ENCODE measurements at regions not wholly inside any gene's neighbourhood (a gene's known extent, or its start where the extent isn't known, plus 50 kb on each side); places are given as distances from the start of the nearest gene placed in this dataset.

- no peak overlapping the region for H3K4me3 ChIP-seq
- no peak for DNase-seq
- no peak for TF ChIP-seq POLR2A (IDR thresholded peaks at IDR 0.05)
- no peak for TF ChIP-seq CTCF (IDR thresholded peaks at IDR 0.05)
- H3K27me3 ChIP-seq = no peaks in the 10 kb centered on the region
- no peaks in the 10 kb centered on the region for H3K4me1 ChIP-seq (replicated peaks in 1 of 2)
- H3K36me3 ChIP-seq (replicated peaks in 1 of 2) = no peaks in the 10 kb centered on the region
- no peak overlapping the region for H3K27ac ChIP-seq
- intact Hi-C loops (cut with DNase I) = no loop called here
- no peaks in the 10 kb centered on the region for H3K9me3 ChIP-seq (replicated peaks in 1 of 3)
- WGBS, 4 donors = 70 to 81% (median 77%) methylated on average over 3 of the region's 3 CpGs
Measured at GRCh38 chr5:165665735-165666400, 2160.4 kb downstream of the MAT2B start.

- Histone ChIP-seq H3K36me3 (replicated peaks in 1 of 2) (no peaks in the 10 kb centered on the region), H3K4me3 (no peak overlapping the region), H3K9me3 (replicated peaks in 1 of 3) (no peaks in the 10 kb centered on the region), H3K27ac (no peak overlapping the region), H3K27me3 (no peaks in the 10 kb centered on the region), H3K4me1 (replicated peaks in 1 of 2) (no peaks in the 10 kb centered on the region)
- TF ChIP-seq POLR2A (IDR thresholded peaks at IDR 0.05) = no peak
- TF ChIP-seq CTCF (IDR thresholded peaks at IDR 0.05) = no peak
- DNase-seq = no peak
- intact Hi-C loops (cut with DNase I) = no loop called here
Measured at GRCh38 chr5:165673499-165673898, 2168.1 kb downstream of the MAT2B start.

GRCh38 chr5:165695796-165696195 is 2190.4 kb downstream of the MAT2B start:
- Histone ChIP-seq H3K36me3 (replicated peaks in 1 of 2) (no peaks in the 10 kb centered on the region), H3K27me3 (no peaks in the 10 kb centered on the region), H3K27ac (no peak overlapping the region), H3K4me1 (replicated peaks in 1 of 2) (no peaks in the 10 kb centered on the region), H3K4me3 (no peak overlapping the region), H3K9me3 (replicated peaks in 1 of 3) (no peaks in the 10 kb centered on the region)
- TF ChIP-seq CTCF (IDR thresholded peaks at IDR 0.05) (no peak), POLR2A (IDR thresholded peaks at IDR 0.05) (no peak)
- 64 to 83% (median 70%) methylated on average over 1 of the region's 1 CpG for WGBS, 4 donors
- intact Hi-C loops (cut with DNase I) = no loop called here
- no peak for DNase-seq

GRCh38 chr5:165705960-165706359 is 2200.5 kb downstream of the MAT2B start:
- WGBS, 4 donors = 80 to 95% (median 81%) methylated on average over 1 of the region's 1 CpG
- Histone ChIP-seq H3K36me3 (replicated peaks in 1 of 2) (no peaks in the 10 kb centered on the region), H3K9me3 (replicated peaks in 1 of 3) (no peaks in the 10 kb centered on the region), H3K4me1 (replicated peaks in 1 of 2) (no peaks in the 10 kb centered on the region), H3K4me3 (no peak overlapping the region), H3K27me3 (no peaks in the 10 kb centered on the region), H3K27ac (no peak overlapping the region)
- intact Hi-C loops (cut with DNase I) = no loop called here
- no peak for DNase-seq
- TF ChIP-seq POLR2A (IDR thresholded peaks at IDR 0.05) (no peak), CTCF (IDR thresholded peaks at IDR 0.05) (no peak)
